ENCODE measurements at regions not wholly inside any gene's neighbourhood (a gene's known extent, or its start where the extent isn't known, plus 50 kb on each side); places are given as distances from the start of the nearest gene placed in this dataset.

DNA sequence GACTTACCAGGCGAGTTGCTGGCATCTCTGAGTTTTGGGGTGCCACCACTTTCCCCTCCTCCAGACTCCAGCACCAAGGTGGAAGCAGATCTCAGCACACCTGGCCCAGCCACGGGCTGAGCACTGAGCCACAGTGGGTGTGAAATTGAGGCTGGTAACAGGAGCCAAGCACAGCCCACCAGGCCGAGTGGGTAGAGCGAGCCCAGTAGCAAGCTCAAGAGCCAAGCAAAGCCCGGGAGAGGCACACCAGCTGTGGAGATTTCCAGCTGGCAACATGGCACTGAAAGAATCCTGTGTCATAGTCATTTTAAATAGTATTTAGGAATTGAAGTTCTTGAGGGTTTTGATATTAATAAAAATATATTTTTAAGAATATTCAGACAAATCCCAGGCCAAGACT is 596.2 kb upstream of the TMEM132C start:
- ChIA-PET CTCF (interaction anchor here (2.5 kb wide), 1 partner anchor 185 kb away, joined by 7 read pairs; no protein-coding TSS in a partner anchor), POLR2A (no interaction called here)
- Histone ChIP-seq H3K36me3 (ENCODE audit: control insufficient read depth, insufficient read depth, low read length) (no peaks in the 10 kb centered on the region), H3K4me3 (ENCODE audit: low read depth, low read length) (no peak overlapping the region), H3K27me3 (ENCODE audit: control insufficient read depth, insufficient read depth, low read length) (no peaks in the 10 kb centered on the region)
- TF ChIP-seq, protein P1, sequence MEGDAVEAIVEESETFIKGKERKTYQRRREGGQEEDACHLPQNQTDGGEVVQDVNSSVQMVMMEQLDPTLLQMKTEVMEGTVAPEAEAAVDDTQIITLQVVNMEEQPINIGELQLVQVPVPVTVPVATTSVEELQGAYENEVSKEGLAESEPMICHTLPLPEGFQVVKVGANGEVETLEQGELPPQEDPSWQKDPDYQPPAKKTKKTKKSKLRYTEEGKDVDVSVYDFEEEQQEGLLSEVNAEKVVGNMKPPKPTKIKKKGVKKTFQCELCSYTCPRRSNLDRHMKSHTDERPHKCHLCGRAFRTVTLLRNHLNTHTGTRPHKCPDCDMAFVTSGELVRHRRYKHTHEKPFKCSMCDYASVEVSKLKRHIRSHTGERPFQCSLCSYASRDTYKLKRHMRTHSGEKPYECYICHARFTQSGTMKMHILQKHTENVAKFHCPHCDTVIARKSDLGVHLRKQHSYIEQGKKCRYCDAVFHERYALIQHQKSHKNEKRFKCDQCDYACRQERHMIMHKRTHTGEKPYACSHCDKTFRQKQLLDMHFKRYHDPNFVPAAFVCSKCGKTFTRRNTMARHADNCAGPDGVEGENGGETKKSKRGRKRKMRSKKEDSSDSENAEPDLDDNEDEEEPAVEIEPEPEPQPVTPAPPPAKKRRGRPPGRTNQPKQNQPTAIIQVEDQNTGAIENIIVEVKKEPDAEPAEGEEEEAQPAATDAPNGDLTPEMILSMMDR (IDR thresholded peaks at IDR 0.05; ENCODE audit: insufficient read depth, low read depth, low read length): no peak
- no peak for DNase-seq (ENCODE audit: low read depth)

DNA sequence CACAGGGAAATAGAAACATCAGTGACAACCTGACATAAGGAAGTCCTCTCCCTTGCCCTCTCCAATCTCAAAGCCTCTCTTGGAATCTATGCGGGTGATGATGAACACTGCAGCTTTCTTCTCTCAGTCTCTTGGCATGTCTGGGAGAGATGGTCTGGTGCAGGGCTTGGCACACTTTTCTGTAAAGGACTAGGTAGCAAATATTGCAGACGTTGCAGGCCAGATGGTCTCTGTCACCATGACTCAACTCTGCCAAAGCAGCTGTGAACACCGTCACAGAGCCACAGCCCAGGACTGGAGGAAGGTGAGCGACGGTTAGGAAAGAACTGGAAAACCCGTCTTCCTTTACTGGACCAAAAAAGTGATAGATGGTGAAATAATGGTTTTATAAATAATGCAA is 591.0 kb upstream of the TMEM132C start:
- no peak overlapping the region for H3K4me3 ChIP-seq (ENCODE audit: low read depth, low read length)
- no peaks in the 10 kb centered on the region for H3K27me3 ChIP-seq (ENCODE audit: control insufficient read depth, insufficient read depth, low read length)
- ChIA-PET POLR2A (no interaction called here), CTCF (interaction anchor here (2.2 to 4.1 kb wide), 3 partner anchors 8 to 393 kb away, joined by 5 to 27 read pairs (median 18); no protein-coding TSS in a partner anchor)
- DNase-seq (ENCODE audit: low read depth): no peak
- TF ChIP-seq, protein P1 (IDR thresholded peaks at IDR 0.05; ENCODE audit: insufficient read depth, low read depth, low read length): no peak
- no peaks in the 10 kb centered on the region for H3K36me3 ChIP-seq (ENCODE audit: control insufficient read depth, insufficient read depth, low read length)

DNA sequence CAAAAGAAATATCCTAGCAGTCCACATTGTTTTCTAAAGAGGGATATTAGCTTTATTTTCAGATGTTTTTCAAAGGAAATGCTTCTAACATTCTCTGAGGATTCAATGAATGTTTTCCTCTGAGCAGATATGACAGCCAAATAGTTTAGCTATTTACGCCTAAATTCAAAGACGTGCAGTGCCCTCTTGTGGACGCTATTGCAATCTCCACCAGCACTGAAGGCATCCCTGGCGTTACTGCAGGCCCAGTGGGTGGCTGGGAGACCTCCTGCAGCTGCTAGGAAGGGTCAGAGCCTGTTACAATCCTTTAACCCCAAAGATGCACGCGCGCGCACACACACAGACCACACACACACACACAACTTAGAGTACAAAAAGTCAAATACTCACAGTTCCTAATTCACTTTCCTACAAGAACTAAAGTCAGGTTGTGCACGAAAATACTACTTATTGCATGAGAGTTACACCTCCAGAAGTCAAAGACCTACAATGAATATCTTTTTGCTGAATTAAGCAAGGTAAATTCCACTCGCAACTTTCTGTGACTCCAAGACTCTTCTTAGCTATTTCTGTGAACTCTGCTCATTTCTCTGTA is 589.3 kb upstream of the TMEM132C start:
- Histone ChIP-seq H3K36me3 (ENCODE audit: control insufficient read depth, insufficient read depth, low read length) (no peaks in the 10 kb centered on the region), H3K27me3 (ENCODE audit: control insufficient read depth, insufficient read depth, low read length) (no peaks in the 10 kb centered on the region), H3K4me3 (ENCODE audit: low read depth, low read length) (no peak overlapping the region)
- POLR2A ChIA-PET: interaction anchor here (0.6 kb wide), 1 partner anchor 155 kb away, joined by 4 read pairs; no protein-coding TSS in a partner anchor
- CTCF ChIA-PET: interaction anchor here (0.6 to 4.6 kb wide), 33 partner anchors 9 to 569 kb away, joined by 3 to 82 read pairs (median 5); no protein-coding TSS in a partner anchor
- peak; percentile 41 for DNase-seq (ENCODE audit: low read depth)
- TF ChIP-seq, protein P1 (IDR thresholded peaks at IDR 0.05; ENCODE audit: insufficient read depth, low read depth, low read length): peak; percentile 81

DNA sequence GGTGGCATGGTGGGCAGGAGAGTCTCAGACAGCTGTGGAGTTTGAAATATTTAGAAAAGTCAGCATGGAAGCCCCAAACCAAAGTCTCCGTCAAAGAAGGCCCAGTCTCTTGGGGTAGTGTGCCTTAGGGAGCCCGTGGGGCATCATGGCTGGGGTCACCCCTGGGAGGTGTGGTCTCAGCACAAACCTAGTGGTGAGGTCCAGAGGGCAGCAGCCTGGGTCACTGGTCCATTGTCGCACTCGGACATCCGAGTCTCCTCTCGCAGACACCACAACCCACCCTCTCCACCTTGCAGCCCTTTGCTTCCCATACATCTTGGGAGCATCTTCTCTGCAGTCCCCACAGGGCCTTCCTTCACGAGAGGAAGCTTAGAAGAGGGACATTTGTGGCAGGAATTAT is 588.0 kb upstream of the TMEM132C start:
- Histone ChIP-seq H3K4me3 (ENCODE audit: low read depth, low read length) (no peak overlapping the region), H3K27me3 (ENCODE audit: control insufficient read depth, insufficient read depth, low read length) (no peaks in the 10 kb centered on the region), H3K36me3 (ENCODE audit: control insufficient read depth, insufficient read depth, low read length) (no peaks in the 10 kb centered on the region)
- TF ChIP-seq, protein P1 (IDR thresholded peaks at IDR 0.05; ENCODE audit: insufficient read depth, low read depth, low read length): no peak
- POLR2A ChIA-PET: no interaction called here
- no peak for DNase-seq (ENCODE audit: low read depth)
- CTCF ChIA-PET: interaction anchor here (0.6 to 4.6 kb wide), 9 partner anchors 11 to 570 kb away, joined by 3 to 82 read pairs (median 11); no protein-coding TSS in a partner anchor

DNA sequence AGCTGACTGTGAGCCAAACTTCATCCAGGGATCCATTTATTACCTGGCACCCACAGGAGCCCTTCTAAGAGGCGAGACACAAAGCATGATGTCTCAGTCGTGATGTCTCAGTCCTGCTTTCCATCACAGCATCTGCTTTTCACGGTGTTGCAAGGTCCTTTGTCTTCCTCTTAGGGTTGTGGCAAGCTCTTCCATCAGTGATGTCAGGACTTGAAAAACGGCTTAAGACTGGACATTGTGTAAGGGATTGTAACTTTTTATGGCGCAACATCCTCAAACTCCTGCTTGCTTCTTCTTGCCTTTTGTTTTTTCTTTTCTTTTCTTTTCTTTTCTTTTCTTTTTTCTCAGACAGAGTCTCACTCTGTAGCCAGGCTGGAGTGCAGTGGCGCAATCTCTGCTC is 586.5 kb upstream of the TMEM132C start:
- no peak for DNase-seq (ENCODE audit: low read depth)
- H3K4me3 ChIP-seq (ENCODE audit: low read depth, low read length): no peak overlapping the region
- H3K36me3 ChIP-seq (ENCODE audit: control insufficient read depth, insufficient read depth, low read length): no peaks in the 10 kb centered on the region
- POLR2A ChIA-PET: no interaction called here
- CTCF ChIA-PET: interaction anchor here (4.6 kb wide), 1 partner anchor 194 kb away, joined by 82 read pairs; no protein-coding TSS in a partner anchor
- no peaks in the 10 kb centered on the region for H3K27me3 ChIP-seq (ENCODE audit: control insufficient read depth, insufficient read depth, low read length)
- TF ChIP-seq, protein P1 (IDR thresholded peaks at IDR 0.05; ENCODE audit: insufficient read depth, low read depth, low read length): no peak
